Activated B cell treated with CpG ODN at 0.5 μM for 24 hours (primary cell): ENCODE measurements at regions not wholly inside any gene's neighbourhood (a gene's known extent, or its start where the extent isn't known, plus 50 kb on each side); places are given as distances from the start of the nearest gene placed in this dataset.
"Not testable (repeated sequence)": the region's sequence is repeated elsewhere in the genome, so short reads cannot be mapped to it uniquely, and the experiment has no call there.

Experiments used
- ATAC-seq: fragments of 200-7000 bp; cut with Tn5 transposase; one replicate; pipeline ENCODE4 v1.10.0; 2021; ENCODE audit warnings: low read depth, mild to moderate bottlenecking, moderate library complexity
- CTCF ChIA-PET: fragments of 350-600 bp; sonication (Branson Sonifier 250); formaldehyde crosslinking; loops from one replicate; lab custom pipeline; 2021; ENCODE audit warnings: antibody characterized with exemption; lab: Charles Lee
- POLR2A ChIA-PET: fragments of 350-600 bp; sonication (Branson Sonifier 250); formaldehyde crosslinking; loops from one replicate; lab custom pipeline; 2021; ENCODE audit warnings: antibody characterized with exemption; lab: Charles Lee
- DNase-seq: peaks from one replicate; pipeline ENCODE4 v3.0.0; 2022
- H3K27ac Mint-ChIP-seq: one replicate; pipeline ENCODE4 v1.8.0; 2020; ENCODE audit warnings: mixed read lengths
- H3K27me3 Mint-ChIP-seq: one replicate; pipeline ENCODE4 v1.8.0; 2021; ENCODE audit warnings: mixed read lengths
- H3K36me3 Mint-ChIP-seq: one replicate; pipeline ENCODE4 v1.8.0; 2021; ENCODE audit warnings: low read depth, mixed read lengths
- H3K4me1 Mint-ChIP-seq: one replicate; pipeline ENCODE4 v1.8.0; 2021; ENCODE audit warnings: mixed read lengths
- H3K4me3 Mint-ChIP-seq: one replicate; pipeline ENCODE4 v1.8.0; 2020; ENCODE audit warnings: mild to moderate bottlenecking, mixed read lengths
- H3K9me3 Mint-ChIP-seq: one replicate; pipeline ENCODE4 v1.8.0; 2020; ENCODE audit warnings: mixed read lengths
- intact Hi-C: fragments of 100-400 bp; cut with micrococcal nuclease; formaldehyde crosslinking; loops from one replicate; pipeline ENCODE4 v1.15.1; 2024
- TF ChIP-seq, protein P1 (sequence below): fragments of 200-600 bp; IDR thresholded peaks from one replicate; pipeline ENCODE4 v1.8.0; 2022; ENCODE audit warnings: antibody characterized with exemption, mild to moderate bottlenecking

DNA sequence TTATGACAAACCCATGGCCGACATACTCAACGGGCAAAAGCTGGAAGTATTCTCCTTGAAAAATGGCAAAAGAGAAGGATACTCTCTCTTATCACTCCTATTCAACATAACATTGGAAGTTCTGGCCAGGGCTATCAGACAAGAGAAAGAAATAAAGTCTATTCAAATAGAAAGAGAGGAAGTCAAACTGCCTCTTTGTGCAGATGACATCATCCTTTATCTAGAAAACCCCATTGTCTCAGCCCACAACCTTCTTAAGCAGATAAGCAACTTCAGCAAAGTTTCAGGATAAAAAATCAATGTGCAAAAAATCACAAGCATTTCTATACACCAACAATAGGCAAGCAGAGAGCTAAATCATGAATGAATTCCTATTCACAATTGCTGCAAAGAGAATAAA, 1799.9 kb upstream of the ACO1 start:
- ATAC-seq (no peak), DNase-seq (no peak)
- H3K27me3 Mint-ChIP-seq: no peaks in the 10 kb centered on the region
- no peaks in the 10 kb centered on the region for H3K4me1 Mint-ChIP-seq
- ChIA-PET POLR2A (no interaction called here), CTCF (no interaction called here)
- TF ChIP-seq, protein P1, sequence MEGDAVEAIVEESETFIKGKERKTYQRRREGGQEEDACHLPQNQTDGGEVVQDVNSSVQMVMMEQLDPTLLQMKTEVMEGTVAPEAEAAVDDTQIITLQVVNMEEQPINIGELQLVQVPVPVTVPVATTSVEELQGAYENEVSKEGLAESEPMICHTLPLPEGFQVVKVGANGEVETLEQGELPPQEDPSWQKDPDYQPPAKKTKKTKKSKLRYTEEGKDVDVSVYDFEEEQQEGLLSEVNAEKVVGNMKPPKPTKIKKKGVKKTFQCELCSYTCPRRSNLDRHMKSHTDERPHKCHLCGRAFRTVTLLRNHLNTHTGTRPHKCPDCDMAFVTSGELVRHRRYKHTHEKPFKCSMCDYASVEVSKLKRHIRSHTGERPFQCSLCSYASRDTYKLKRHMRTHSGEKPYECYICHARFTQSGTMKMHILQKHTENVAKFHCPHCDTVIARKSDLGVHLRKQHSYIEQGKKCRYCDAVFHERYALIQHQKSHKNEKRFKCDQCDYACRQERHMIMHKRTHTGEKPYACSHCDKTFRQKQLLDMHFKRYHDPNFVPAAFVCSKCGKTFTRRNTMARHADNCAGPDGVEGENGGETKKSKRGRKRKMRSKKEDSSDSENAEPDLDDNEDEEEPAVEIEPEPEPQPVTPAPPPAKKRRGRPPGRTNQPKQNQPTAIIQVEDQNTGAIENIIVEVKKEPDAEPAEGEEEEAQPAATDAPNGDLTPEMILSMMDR: no peak
- no peak overlapping the region for H3K4me3 Mint-ChIP-seq
- H3K9me3 Mint-ChIP-seq: no peaks in the 10 kb centered on the region
- H3K27ac Mint-ChIP-seq: no peak overlapping the region
- H3K36me3 Mint-ChIP-seq: no peaks in the 10 kb centered on the region
- intact Hi-C loops: no loop called here

DNA sequence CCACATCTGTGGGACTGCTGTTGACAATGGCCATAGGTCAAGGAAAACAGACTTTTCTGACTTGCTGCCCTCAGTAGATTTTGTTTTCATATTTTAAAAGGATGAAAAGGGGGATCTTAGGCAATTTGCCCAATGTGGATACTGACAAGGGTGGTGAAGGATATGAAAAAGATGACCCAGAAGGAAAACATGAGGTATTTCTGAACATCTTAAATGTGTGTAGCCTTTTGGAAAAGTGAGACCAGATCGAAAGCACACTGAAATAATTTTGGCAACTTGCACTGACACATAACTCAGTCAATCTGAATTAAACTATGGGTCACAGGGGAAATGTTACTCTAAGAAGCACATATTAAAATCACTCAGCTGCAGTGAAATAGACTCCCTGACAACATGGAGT, 1793.0 kb upstream of the ACO1 start:
- no peaks in the 10 kb centered on the region for H3K4me1 Mint-ChIP-seq
- TF ChIP-seq, protein P1: no peak
- H3K27ac Mint-ChIP-seq: no peak overlapping the region
- CTCF ChIA-PET: no interaction called here
- no peaks in the 10 kb centered on the region for H3K27me3 Mint-ChIP-seq
- POLR2A ChIA-PET: no interaction called here
- intact Hi-C loops: no loop called here
- DNase-seq: no peak
- no peaks in the 10 kb centered on the region for H3K9me3 Mint-ChIP-seq
- ATAC-seq: no peak
- no peaks in the 10 kb centered on the region for H3K36me3 Mint-ChIP-seq
- no peak overlapping the region for H3K4me3 Mint-ChIP-seq

DNA sequence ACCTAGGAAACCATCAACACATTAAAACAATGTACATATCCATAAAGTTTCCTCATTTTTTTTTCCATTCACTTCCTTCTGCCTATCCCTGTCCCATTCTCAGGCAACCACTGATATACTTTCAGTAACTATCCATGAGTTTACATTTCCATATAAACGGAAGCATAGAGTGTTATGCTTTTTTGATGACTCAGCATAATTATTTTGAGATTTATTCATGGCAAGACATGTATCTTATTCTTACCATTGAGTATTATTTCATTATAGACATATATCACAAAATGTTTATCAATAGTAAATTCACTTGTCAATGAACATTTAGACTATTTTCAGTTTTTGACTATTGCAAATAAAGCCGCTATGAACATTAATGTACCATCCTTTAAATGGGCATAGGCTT, 1786.8 kb upstream of the ACO1 start:
- Mint-ChIP-seq H3K36me3 (no peaks in the 10 kb centered on the region), H3K4me1 (no peaks in the 10 kb centered on the region), H3K27ac (no peak overlapping the region), H3K4me3 (no peak overlapping the region), H3K9me3 (peaks cover 4% of the 10 kb centered on the region), H3K27me3 (no peaks in the 10 kb centered on the region)
- ATAC-seq: no peak
- intact Hi-C loops: no loop called here
- ChIA-PET POLR2A (no interaction called here), CTCF (no interaction called here)
- TF ChIP-seq, protein P1: no peak
- DNase-seq: no peak

DNA sequence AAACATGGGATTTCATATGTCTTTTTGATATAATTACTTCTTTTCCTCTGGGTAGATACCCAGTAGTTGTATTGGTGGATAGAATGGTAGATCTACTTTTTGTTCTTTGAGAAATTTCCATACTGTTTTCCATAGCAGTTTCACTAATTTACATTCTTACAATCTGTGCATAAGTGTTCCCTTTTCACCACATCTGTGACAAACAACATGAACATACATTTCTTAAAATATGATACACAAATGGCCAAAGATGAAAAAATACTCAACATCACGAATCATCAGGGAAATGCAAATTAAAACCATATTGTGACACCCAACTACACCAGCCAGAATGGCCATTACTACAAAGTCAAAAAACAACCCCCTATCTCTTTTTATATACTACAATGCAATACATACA, 1778.5 kb upstream of the ACO1 start:
- H3K27me3 Mint-ChIP-seq: no peaks in the 10 kb centered on the region
- no peak overlapping the region for H3K4me3 Mint-ChIP-seq
- no peak for DNase-seq
- no peak for ATAC-seq
- intact Hi-C loops: no loop called here
- H3K36me3 Mint-ChIP-seq: no peaks in the 10 kb centered on the region
- ChIA-PET POLR2A (no interaction called here), CTCF (no interaction called here)
- no peaks in the 10 kb centered on the region for H3K4me1 Mint-ChIP-seq
- no peak overlapping the region for H3K27ac Mint-ChIP-seq
- peaks cover 11% of the 10 kb centered on the region for H3K9me3 Mint-ChIP-seq
- TF ChIP-seq, protein P1: no peak

DNA sequence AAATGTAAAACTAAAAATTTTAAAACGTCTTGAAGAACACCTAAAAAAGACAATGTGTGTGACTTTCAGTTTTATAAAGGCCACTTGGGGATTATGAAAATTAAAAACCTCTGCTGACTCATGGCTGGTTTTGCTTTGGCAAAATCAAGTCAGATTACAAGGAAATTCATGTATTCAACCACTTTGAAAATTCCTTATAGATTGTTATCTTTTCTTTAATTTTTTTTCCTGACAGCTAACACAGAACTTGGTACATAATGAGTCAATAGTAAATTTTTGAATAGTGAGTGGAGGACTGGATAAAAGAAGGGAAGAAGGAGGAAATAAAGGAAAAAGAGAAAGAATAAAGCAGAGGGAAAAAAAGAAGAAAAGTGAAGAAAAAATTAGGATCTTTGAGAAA, 1774.7 kb upstream of the ACO1 start:
- Mint-ChIP-seq H3K4me1 (no peaks in the 10 kb centered on the region), H3K27ac (no peak overlapping the region), H3K36me3 (no peaks in the 10 kb centered on the region), H3K27me3 (no peaks in the 10 kb centered on the region), H3K9me3 (peaks cover 7% of the 10 kb centered on the region), H3K4me3 (no peak overlapping the region)
- DNase-seq (no peak), ATAC-seq (no peak)
- CTCF ChIA-PET: no interaction called here
- POLR2A ChIA-PET: no interaction called here
- intact Hi-C loops: no loop called here
- TF ChIP-seq, protein P1: no peak

DNA sequence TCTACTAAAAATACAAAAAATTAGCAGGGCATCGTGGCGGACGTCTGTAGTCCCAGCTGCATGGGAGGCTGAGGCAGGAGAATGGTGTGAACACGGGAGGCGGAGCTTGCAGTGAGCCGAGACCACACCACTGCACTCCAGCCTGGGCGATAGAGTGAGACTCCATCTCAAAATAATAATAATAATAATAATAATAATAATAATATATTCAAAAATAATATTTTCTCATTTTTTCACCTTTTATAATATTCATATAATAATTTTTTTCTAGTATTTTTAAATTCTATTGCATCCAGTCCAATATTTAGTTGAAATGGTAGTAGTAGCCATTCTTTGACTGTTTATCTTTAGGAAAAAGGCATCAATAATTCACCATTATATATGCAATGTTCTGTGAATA, 1767.7 kb upstream of the ACO1 start:
- not testable (repeated sequence) for H3K27ac Mint-ChIP-seq

More for the DNA sequence above, 1767.7 kb upstream of the ACO1 start:
- POLR2A ChIA-PET, H3K9me3 Mint-ChIP-seq, H3K4me1 Mint-ChIP-seq, intact Hi-C loops, H3K27me3 Mint-ChIP-seq, CTCF ChIA-PET, ATAC-seq, H3K4me3 Mint-ChIP-seq, DNase-seq, H3K36me3 Mint-ChIP-seq: not testable (repeated sequence)
